Epithelial cell of esophagus (primary cell): ENCODE measurements at regions not wholly inside any gene's neighbourhood (a gene's known extent, or its start where the extent isn't known, plus 50 kb on each side); places are given as distances from the start of the nearest gene placed in this dataset.
A peak's percentile ranks its signal among the peaks of the same experiment; 100 is the strongest.

Source experiments
- DNase-seq: peaks from one replicate; pipeline ENCODE4 v3.0.0; 2010; ENCODE audit warnings: low read depth
- H3K4me3 ChIP-seq: 2 replicates; pipeline ENCODE4 v1.5.1; 2011; ENCODE audit warnings: mild to moderate bottlenecking, low read length, control low read depth
- CTCF ChIP-seq: IDR thresholded peaks from 2 replicates; pipeline ENCODE4 v1.5.1; 2011; ENCODE audit warnings: low read depth, mild to moderate bottlenecking, low read length, control low read depth, inconsistent platforms; ENCODE audit not compliant: insufficient read depth; ENCODE audit errors: missing control alignments

- no peak for DNase-seq
- H3K4me3 ChIP-seq: no peak overlapping the region
- TF ChIP-seq CTCF: no peak
Observed at GRCh38 chr12:68487721-68488309, 122.9 kb upstream of the RAP1B start.

GRCh38 chr12:68489273-68489672 lies 121.4 kb upstream of the RAP1B start:
- TF ChIP-seq CTCF: no peak
- H3K4me3 ChIP-seq: no peak overlapping the region
- no peak for DNase-seq

- no peak overlapping the region for H3K4me3 ChIP-seq
- DNase-seq: no peak
- no peak for TF ChIP-seq CTCF
Observed at GRCh38 chr12:68490476-68490875, 120.2 kb upstream of the RAP1B start.

- no peak overlapping the region for H3K4me3 ChIP-seq
- no peak for DNase-seq
- TF ChIP-seq CTCF: no peak
Observed at GRCh38 chr12:68491204-68491960, 119.3 kb upstream of the RAP1B start.

GRCh38 chr12:68495336-68496070 lies 115.2 kb upstream of the RAP1B start:
- no peak overlapping the region for H3K4me3 ChIP-seq
- no peak for DNase-seq
- no peak for TF ChIP-seq CTCF

- DNase-seq: peak; percentile 36
- TF ChIP-seq CTCF: no peak
- H3K4me3 ChIP-seq: no peak overlapping the region
Observed at GRCh38 chr12:68497107-68497506, 113.6 kb upstream of the RAP1B start.
